ACHN (cell line): ENCODE measurements at regions not wholly inside any gene's neighbourhood (a gene's known extent, or its start where the extent isn't known, plus 50 kb on each side); places are given as distances from the start of the nearest gene placed in this dataset.
"Not testable (repeated sequence)": the region's sequence is repeated elsewhere in the genome, so short reads cannot be mapped to it uniquely, and the experiment has no call there.

Experiments used
- DNase-seq: peaks from one replicate; pipeline ENCODE4 v3.0.0-alpha.2; 2015
- in situ Hi-C: cut with HindIII; loops from 2 replicates; pipeline ENCODE4 v1.10.0; 2017; ENCODE audit warnings: low sequenced_read_pairs, low pct_ligation_motif_present, low pct_unique_long_range_greater_than_20kb

DNA sequence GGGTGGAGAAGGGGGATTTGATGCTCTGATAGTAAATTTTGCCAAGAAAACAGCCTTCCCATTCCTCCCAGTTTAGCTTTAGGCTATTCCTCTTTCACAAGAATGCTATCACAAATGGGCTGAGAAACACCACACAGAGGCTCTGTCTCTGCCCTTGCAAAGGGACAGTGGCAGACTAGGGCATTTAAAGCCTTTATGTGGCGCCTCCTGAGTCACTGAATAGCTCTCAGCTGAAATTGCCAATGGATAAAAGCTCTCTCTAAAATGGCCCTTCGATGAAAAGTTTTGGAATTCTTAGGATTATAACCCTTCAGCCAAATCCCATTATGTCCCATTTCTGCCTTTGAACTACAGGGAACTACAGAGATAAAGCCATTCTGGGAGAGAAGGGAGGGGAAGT, 1000.4 kb downstream of the ADGRL2 start:
- DNase-seq = no peak
- in situ Hi-C loops = no loop called here

DNA sequence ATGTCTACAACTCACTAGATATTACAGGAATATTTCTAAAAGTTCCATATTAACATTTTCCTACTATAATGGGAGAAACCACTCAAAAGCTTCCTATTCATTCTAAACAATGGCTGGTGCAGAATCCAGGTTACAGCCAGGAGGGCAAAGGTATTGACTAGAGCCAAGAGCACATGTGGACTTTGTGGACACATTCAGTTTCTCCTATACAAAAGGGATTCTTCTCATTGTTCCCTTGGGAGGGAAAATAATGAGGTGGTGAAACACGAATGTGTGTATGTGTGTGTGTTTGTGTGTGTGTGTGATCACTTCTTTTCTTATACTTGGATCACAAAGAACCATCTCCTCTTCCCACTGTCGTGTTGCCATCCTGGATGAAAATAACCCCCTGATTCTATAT, 1000.0 kb downstream of the ADGRL2 start:
- no peak for DNase-seq
- in situ Hi-C loops = no loop called here

DNA sequence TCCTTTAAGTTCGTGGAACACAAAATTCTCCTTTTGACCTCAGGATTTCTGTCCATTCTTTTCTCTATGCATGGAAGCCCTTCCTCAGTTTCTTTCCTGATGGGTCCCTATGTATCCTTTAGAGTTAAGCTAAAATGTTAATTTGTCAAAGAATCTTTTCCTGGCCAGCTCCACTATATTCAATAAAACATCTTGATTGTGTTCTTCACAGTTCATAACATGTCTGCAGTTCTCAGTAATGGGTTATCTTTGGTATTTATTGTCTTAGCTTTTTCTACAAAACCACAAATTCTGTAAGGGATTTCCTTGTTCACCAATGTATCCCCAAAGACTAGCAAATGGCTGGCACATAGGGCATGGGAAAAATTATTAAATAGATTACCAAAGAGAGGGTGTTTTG, 998.5 kb downstream of the ADGRL2 start:
- in situ Hi-C loops = no loop called here
- no peak for DNase-seq

DNA sequence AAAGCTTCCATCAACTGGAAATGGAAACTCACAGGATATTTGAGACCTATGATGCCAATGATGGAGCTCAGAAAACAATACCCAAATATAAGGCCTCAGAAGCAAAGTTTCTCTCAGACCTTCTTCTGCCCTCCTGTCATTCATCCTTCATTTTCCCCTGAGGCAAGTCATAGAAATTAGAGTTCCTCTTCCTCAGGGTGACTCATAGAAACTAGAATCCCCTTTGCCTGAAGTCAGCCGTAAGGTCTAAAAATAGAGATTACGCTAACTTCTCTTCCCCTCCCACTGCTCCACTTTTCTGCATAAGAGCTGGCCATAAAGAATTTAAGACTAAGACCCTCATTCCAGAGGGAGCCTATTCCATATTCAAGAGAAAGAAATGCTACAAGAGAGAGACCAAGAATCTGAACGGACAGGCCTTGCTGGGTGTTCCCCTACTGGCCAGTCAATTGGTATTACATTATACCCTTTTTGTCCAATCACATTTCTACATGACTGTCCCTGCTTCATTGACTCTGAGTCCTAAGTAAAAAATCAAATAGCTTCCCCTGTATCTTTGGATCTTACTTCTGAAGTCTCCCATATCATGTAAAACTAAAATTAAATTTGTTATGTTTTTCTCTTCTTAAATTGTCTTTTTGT, 994.9 kb downstream of the ADGRL2 start:
- in situ Hi-C loops = no loop called here
- DNase-seq = no peak

DNA sequence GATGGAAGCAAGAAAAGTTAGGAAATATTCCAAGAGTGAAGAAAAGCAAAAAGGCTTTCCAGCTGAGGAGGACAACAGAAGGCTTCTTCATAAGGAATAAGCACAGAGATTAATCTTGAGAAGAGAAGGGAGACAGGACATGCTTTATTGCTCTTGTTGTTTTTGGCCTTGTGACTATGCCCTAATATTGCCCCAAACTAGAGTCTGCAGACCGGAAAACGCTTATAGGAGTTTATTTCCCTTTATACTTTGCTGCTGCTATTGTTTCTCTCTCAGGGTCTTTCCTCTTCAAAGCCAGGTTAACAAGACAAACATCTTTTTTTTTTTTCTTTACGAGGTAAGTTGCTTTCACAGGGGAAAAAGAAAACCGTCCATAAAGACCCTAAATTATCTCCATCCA, 991.4 kb downstream of the ADGRL2 start:
- in situ Hi-C loops = no loop called here
- no peak for DNase-seq

DNA sequence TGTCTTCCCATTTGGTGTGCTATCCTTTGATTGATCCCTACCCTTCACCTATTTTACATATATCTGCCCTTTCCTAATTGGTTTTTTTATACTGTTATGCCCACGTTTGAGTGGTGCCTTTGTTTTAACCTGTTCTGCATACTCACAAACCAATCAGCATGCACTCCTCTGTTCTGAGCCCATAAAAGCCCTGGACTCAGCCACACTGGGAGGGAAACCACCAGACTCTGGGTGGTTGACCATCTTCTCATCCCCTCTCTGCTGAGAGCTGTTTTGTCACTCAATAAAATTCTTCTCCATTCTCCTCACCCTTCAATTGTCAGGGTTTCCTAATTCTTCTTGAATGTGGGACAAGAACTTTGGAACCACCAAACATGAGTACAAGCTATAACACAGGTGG, 989.8 kb downstream of the ADGRL2 start:
- no peak for DNase-seq
- in situ Hi-C loops = no loop called here

DNA sequence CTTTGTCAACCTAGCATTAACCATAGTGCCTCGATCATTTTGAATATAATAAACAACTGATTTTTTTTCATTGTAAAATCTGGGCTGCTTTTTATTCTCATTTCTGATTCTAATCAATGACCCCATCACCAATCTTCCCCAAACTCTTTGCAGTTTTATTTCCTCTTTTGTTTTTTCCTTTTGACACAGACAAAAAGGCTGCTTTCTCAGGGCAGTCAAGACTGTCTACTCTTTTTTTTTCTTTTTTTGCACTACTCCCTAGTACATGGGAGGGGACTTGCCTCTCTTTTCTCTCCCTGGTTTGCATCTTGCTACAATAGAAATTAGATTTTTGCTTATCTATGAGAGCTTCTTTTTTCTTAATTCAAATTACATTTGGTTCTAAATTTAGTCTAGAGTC, 987.9 kb downstream of the ADGRL2 start:
- in situ Hi-C loops = no loop called here
- DNase-seq = no peak

DNA sequence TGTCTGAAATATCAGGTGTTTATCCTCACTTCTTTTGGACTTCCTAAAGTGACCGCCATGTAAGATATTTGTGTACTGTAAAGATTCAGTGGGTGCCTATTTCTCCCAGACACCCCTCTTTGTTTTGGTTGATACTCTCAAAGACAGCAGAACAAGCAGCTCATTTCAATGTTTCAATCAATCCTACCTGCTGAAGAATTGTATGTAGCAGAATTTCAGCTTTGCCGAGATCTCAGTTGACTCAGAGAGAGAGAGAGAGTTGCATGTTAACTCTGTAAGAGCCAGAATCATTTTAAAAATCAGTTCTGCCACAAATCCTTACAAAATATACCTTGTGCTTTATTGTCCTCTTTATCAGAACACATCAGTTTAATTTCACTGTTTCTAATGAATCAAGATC, 987.3 kb downstream of the ADGRL2 start:
- in situ Hi-C loops = no loop called here
- DNase-seq = no peak

DNA sequence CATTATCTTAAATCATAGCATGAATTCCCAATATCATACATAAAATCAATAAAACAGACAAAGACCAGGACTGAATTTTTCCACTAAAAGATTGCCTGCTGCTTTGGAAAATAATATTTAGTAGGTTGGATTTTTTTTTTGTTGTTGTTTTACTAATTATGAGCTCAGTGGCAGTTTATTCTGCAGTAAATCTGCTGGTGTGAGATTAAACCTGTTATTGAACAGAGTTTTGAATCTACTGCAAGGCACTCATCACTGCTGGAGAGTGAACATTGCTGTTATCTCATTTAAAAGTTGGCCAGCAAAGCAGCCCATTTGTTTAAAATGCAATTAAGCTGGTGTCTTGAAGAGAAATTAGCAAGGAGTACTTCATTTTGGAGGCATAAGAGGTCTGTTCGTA, 986.1 kb downstream of the ADGRL2 start:
- no peak for DNase-seq
- in situ Hi-C loops = no loop called here

DNA sequence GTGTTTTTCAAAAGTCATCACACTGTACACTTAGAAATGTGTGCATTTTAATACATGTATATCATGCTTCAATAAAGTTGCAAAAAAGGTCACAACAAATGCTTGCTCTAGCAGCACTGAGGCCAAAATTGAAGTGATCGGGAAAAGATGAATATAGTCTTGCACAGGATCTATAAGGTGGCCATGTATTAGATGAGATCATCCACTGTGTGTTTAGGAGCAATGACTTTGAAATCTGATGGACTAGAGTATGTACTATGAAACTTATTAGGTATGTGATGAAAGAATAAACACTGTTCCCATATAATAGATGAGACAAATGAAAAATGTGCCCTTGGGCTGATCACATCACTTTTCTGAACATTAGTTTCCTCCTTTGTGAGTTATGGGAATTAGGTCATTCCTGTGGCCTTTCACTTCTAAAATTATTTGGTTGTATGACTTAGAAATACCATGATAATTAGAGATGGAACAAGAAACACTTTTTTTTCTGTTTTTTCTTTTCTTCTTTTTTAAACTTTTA, 984.6 kb downstream of the ADGRL2 start:
- DNase-seq = no peak
- in situ Hi-C loops = no loop called here

DNA sequence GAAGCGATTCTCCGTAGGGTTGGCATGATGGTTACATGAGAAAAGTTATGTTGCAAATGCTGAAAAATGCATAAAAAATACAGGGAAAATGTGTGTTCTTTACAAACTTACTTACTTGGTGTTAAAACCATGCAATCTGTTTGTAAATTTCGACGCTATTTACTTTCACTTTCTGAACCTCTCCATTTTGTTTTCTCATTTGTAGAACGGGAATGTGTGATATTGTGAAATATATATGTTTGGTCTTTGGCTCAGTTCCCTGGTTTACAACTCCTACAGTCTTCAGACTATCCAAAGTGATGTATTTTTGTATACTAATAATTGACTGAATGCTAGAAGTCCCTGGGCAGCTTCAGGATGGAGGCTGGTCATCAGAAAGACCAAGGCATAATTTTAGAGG, 982.3 kb downstream of the ADGRL2 start:
- in situ Hi-C loops = no loop called here
- no peak for DNase-seq

DNA sequence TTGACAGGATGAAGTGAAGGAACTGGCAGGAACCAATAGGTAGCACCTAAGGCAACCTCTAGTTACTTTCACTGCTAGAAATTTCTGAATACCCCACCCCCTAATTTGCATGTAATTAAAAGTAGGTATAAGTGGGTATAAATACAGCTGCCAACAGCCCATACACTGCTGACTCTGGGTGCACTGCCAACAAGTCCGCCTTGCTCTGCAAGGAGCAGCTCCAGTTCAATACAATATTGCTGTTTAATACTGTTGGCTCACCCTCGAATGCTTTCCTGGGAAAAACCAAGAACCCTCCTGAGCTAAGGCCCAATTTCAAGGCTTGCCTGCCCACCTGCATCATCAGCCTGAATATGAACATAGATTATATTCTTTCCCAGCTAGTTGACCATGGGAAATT, 981.9 kb downstream of the ADGRL2 start:
- no peak for DNase-seq
- in situ Hi-C loops = no loop called here

DNA sequence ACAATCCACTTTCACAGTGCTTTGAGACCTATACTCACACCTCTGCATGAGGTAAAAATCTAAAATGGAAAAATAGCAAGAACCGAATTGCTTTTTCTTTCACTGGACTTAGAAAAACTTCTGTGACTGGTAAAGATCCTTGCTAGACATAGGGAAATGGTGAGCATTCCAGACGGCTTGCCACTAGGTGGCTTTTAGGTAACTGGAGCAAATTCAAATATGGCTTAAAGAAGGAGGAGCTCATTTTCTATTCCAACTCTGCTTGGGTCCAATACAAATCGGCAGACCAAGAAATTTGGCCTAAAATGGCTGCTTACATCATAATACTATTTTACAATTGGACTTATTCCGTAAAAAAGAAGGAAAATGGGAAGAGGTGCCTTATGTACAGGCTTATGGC, 977.9 kb downstream of the ADGRL2 start:
- in situ Hi-C loops = no loop called here
- DNase-seq = peak; percentile 14

DNA sequence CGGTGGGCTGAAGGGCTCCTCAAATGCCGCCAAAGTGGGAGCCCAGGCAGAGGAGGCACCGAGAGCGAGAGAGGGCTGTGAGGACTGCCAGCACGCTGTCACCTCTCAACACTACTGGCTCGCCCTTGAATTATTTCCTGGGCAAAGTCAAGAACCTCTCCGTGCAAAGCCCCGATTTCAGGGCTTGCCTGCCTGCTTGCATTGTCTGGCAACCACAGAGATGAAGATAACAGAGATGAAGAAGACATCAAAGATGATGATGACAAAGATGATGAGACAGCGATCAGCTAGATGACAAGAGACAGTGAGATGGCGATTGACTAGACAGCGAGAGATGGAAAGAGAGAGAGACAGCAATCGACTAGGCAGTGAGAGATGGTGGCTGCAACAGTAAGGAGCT, 976.5 kb downstream of the ADGRL2 start:
- in situ Hi-C loops = no loop called here
- no peak for DNase-seq

DNA sequence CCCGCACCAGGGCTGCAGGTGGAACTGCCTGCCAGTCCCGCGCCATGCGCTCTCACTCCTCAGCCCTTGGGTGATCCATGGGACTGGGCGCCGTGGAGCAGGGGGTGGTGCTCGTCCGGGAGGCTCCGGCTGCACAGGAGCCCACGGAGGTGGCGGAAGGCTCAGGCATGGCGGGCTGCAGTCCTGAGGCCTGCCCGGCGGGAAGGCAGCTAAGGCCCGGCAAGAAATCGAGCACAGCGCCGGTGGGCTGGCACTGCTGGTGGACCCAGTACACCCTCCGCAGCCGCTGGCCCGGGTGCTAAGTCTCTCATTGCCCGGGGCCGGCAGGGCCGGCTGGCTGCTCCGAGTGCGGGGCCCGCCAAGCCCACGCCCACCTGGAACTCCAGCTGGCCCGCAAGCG, 976.0 kb downstream of the ADGRL2 start:
- in situ Hi-C loops, DNase-seq: not testable (repeated sequence)

DNA sequence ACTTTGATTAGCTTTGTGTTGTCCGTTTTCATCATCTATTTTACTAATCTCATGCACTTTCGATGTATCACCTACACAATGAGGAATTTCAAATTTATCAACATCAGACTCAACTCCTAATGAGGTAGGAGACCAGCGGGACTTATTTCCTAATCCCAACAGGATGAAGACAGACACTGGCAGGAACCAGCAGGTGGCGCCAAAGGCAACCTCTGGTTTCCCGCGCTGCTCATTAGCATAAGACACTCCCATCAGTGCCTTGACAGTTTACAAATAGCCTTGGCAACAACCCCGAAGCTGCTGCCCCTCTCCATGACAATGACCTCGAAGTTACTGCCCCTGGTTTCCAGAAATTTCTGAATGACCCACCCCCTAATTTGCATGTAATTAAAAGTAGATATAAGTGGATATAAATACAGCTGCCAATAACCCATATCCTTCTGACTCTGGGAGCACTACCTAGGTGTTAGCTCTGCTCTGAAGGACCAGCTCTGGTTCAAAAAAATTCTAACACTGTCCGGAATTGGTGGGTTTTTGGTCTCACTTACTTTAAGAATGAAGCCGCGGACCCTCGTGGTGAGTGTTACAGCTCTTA, 974.8 kb downstream of the ADGRL2 start:
- DNase-seq = peak; percentile 32
- in situ Hi-C loops = no loop called here

DNA sequence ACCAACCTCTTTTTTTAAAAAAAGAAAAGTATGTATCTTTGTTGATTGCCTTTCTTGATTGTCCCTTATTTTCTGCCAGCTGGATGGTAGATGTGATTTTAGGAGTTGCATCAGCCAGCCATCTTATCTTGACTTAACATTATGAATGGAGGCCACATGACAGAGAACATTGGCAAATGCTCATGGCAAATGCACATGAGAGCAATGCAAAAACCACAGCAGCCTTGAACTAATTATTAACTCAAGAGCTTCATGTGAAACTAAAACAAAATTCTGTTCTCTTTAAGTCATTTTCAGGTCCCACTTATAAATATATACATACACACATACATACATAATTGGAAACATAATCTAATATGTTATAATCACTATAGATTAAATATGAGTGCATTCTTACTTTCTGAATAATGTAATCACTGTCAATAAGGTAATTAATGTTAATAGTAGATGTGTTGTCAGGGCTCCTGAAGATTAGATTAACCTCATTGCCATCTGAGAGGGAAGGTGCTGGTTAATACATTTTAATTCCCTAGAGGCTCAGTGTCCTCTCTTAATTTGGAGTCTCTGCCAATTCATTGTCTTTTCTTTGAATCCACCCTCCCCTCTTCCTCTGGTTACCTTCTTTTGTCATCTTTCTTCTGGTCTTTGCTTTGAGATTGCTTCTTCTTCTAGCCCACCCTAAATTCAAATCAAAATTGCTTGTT, 962.2 kb downstream of the ADGRL2 start:
- in situ Hi-C loops = no loop called here
- no peak for DNase-seq

DNA sequence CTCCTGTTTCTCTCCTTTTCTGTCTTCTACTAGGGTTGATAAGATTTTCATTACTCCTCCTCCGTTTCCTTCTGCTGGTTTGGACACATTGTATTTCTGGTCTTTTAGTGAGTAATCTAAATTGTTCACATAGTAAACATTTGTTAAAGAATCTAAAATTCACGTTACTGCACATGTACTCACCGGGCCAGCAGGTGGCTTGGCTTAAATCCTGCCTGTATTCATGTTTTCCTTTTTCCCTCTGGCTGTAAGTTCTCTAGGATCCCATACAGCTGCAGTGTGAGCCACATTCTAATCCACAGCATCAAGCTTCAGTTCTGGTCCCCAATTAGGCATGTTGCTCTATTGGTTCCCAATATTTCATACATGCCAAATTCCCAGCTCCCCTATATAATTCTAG, 958.3 kb downstream of the ADGRL2 start:
- in situ Hi-C loops = no loop called here
- DNase-seq = no peak

DNA sequence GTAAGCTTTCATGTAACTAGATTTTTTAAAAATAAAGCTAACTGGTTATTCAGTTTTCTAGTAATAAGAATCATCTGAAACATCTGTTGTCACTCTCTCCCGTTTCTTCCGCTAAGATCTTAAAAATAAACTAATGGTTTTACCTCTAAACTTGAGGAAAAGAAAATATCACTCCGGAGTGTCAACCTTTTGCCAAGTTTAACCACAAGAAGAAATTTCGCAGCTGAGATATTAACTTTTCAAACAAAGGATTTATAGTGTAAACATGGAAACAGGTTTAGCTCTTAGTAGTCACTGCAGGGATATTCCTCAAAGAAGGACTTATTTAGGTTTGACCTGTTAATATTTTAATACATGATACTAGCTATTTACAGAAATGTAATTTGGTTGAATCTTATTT, 954.9 kb downstream of the ADGRL2 start:
- DNase-seq = no peak
- in situ Hi-C loops = no loop called here

DNA sequence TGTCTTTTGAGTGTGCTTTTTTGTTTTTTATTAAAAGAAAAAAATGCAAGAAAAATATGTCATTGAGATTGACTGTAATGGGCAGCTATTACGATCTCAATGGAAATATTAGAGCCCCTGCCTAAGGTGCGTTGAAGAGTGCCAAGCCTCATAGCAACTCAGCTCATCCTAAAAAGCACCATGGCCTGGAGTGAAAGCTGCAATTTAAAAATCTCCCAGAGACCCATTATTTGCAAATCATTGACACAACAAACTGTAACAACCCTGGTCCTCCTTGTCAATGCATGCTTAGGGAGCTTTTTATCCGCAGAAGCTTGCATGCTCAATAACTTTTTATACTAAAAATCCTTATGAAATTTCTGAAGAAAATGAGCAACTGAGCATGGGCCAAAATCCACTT, 954.5 kb downstream of the ADGRL2 start:
- in situ Hi-C loops = no loop called here
- DNase-seq = no peak
